Neural cell (in vitro differentiated cells): ENCODE measurements at regions not wholly inside any gene's neighbourhood (a gene's known extent, or its start where the extent isn't known, plus 50 kb on each side); places are given as distances from the start of the nearest gene placed in this dataset.

ENCODE experiments used
- CTCF ChIP-seq: fragments of 450-650 bp; IDR thresholded peaks from 2 replicates; pipeline ENCODE4 v1.5.1; 2014; ENCODE audit warnings: antibody characterized with exemption, mild to moderate bottlenecking, moderate library complexity; ENCODE audit not compliant: poor library complexity, severe bottlenecking
- EP300 ChIP-seq: fragments of 450-650 bp; conservative IDR thresholded peaks from 2 replicates; pipeline ENCODE4 v1.6.1; 2014; ENCODE audit warnings: antibody characterized with exemption, mild to moderate bottlenecking, moderate library complexity; ENCODE audit not compliant: poor library complexity, severe bottlenecking
- EZH2 ChIP-seq: fragments of 200-600, 300-800 bp; shearing (Covaris generic), sonication (generic); IDR thresholded peaks from 2 replicates; pipeline ENCODE4 v1.6.1; 2014; ENCODE audit warnings: antibody characterized with exemption, low read length, borderline replicate concordance, mild to moderate bottlenecking; ENCODE audit not compliant: insufficient read depth, poor library complexity, severe bottlenecking
- MXI1 ChIP-seq: fragments of 450-650 bp; conservative IDR thresholded peaks from 2 replicates; pipeline ENCODE4 v1.6.1; 2014; ENCODE audit warnings: antibody characterized with exemption, mild to moderate bottlenecking; ENCODE audit not compliant: poor library complexity, severe bottlenecking
- POLR2AphosphoS5 ChIP-seq: IDR thresholded peaks from 2 replicates; pipeline ENCODE4 v1.6.1; 2012
- REST ChIP-seq: IDR thresholded peaks from 2 replicates; pipeline ENCODE4 v1.6.1; 2012; ENCODE audit warnings: borderline replicate concordance
- SMC3 ChIP-seq: fragments of 450-650 bp; conservative IDR thresholded peaks from 2 replicates; pipeline ENCODE4 v1.6.1; 2014; ENCODE audit warnings: antibody characterized with exemption, mild to moderate bottlenecking, moderate library complexity; ENCODE audit not compliant: poor library complexity
- TAF1 ChIP-seq: IDR thresholded peaks from 2 replicates; pipeline ENCODE4 v1.6.1; 2012; ENCODE audit warnings: low read depth

GRCh38 chrX:43008356-43008755 is 230.4 kb upstream of the PPP1R2C start:
- no peak for TF ChIP-seq CTCF
- no peak for TF ChIP-seq TAF1
- no peak for TF ChIP-seq POLR2AphosphoS5
- TF ChIP-seq EZH2, result no peak
- TF ChIP-seq EP300, result no peak
- TF ChIP-seq REST, result no peak
- no peak for TF ChIP-seq SMC3
- no peak for TF ChIP-seq MXI1
